HepG2 (cell line): ENCODE measurements at regions not wholly inside any gene's neighbourhood (a gene's known extent, or its start where the extent isn't known, plus 50 kb on each side); places are given as distances from the start of the nearest gene placed in this dataset.

Experiments
- ATAC-seq: fragments of 200-7000 bp; cut with Tn5 transposase; 3 replicates; pipeline ENCODE4 v1.9.1; 2020; ENCODE audit warnings: mild to moderate bottlenecking, moderate library complexity
- BruUV-seq: library from RNA; stranded (reverse); fragments of 400-500 nt; replicated peaks from 2 replicates; lab custom pipeline; 2021; lab: Mats Ljungman, UMichigan
- CTCF ChIA-PET: fragments of 300-600 bp; formaldehyde crosslinking; extraction: SDS; loops from one replicate; lab custom pipeline; 2021; ENCODE audit warnings: low total read pairs, inconsistent platforms, low intra/inter-chr PET ratio; lab: Yijun Ruan, JAX
- POLR2A ChIA-PET: fragments of 350-600 bp; sonication (Branson Sonifier 250); formaldehyde crosslinking; loops from one replicate; lab custom pipeline; 2020; ENCODE audit warnings: antibody characterized with exemption, inconsistent platforms; lab: Yijun Ruan, JAX
- DNase-seq: peaks from one replicate; pipeline ENCODE4 v3.0.0-alpha.2; 2015; ENCODE audit warnings: low spot score
- FAIRE-seq: peaks from 3 replicates; lab custom pipeline; 2011; peaks lifted over from hg19 to GRCh38; lab: Jason Lieb, UNC
- H2AFZ ChIP-seq: one replicate; pipeline ENCODE4 v1.6.1; 2011; ENCODE audit warnings: low read length, inconsistent platforms
- H3K27ac ChIP-seq: fragments of 300-600 bp; 3 replicates; pipeline ENCODE4 v1.8.0; 2011; ENCODE audit warnings: mixed run types, mild to moderate bottlenecking, mixed read lengths, low read length, inconsistent platforms; ENCODE audit not compliant: insufficient read depth; ENCODE audit errors: extremely low read length
- H3K27me3 ChIP-seq, 2 experiments: fragments of 200-600 bp in 1 of 2; 2 replicates in 1 of 2; 3 replicates in 1 of 2; pipeline versions ENCODE4 v1.6.0 to v1.8.0; 2011; ENCODE audit warnings: low read length in 2 of 2, mild to moderate bottlenecking in 2 of 2, moderate library complexity in 2 of 2, inconsistent platforms in 1 of 2; ENCODE audit not compliant: insufficient read depth in 2 of 2, control insufficient read depth in 1 of 2
- H3K36me3 ChIP-seq, 2 experiments: fragments of 200-600 bp in 1 of 2; replicated peaks in 1 of 2; 2 replicates in 1 of 2; 3 replicates in 1 of 2; pipeline versions ENCODE4 v1.5.1 to v1.8.0; 2011; ENCODE audit warnings: low read length in 2 of 2, inconsistent platforms in 1 of 2; ENCODE audit not compliant: insufficient read depth in 2 of 2, control insufficient read depth in 1 of 2
- H3K4me1 ChIP-seq: 2 replicates; pipeline ENCODE4 v1.5.1; 2012; ENCODE audit warnings: low read length, inconsistent platforms; ENCODE audit not compliant: insufficient read depth
- H3K4me2 ChIP-seq: 2 replicates; pipeline ENCODE4 v1.6.0; 2011; ENCODE audit warnings: low read depth, low read length, inconsistent platforms
- H3K4me3 ChIP-seq, 3 experiments: fragments of 200-600 bp in 1 of 3; sonication (generic), shearing (Covaris generic) in 1 of 3; replicated peaks in 1 of 3; 2 replicates each; pipeline ENCODE4 v1.5.1; 2011 to 2016; ENCODE audit warnings: low read length in 3 of 3, inconsistent platforms in 2 of 3, low read depth in 2 of 3, mild to moderate bottlenecking in 2 of 3, control low read depth in 1 of 3, mixed read lengths in 1 of 3; ENCODE audit not compliant: insufficient read depth in 1 of 3
- H3K79me2 ChIP-seq: one replicate; pipeline ENCODE4 v1.6.1; 2011; ENCODE audit warnings: low read length, inconsistent platforms; ENCODE audit not compliant: insufficient read depth
- H3K9ac ChIP-seq: 2 replicates; pipeline ENCODE4 v1.6.0; 2011; ENCODE audit warnings: mild to moderate bottlenecking, low read depth, low read length, inconsistent platforms; ENCODE audit not compliant: insufficient read depth
- H3K9me3 ChIP-seq: 2 replicates; pipeline ENCODE4 v1.5.1; 2012; ENCODE audit warnings: mild to moderate bottlenecking, low read length
- H4K20me1 ChIP-seq: 2 replicates; pipeline ENCODE4 v1.6.0; 2011; ENCODE audit warnings: inconsistent platforms, mild to moderate bottlenecking, low read length, moderate library complexity; ENCODE audit not compliant: insufficient read depth
- AKAP8 ChIP-seq: sonication (generic); formaldehyde crosslinking; IDR thresholded peaks from 2 replicates; pipeline ENCODE4 v1.5.1; 2020; ENCODE audit warnings: mild to moderate bottlenecking, missing genetic modification reagents
- CAMTA2 ChIP-seq: sonication (generic); formaldehyde crosslinking; IDR thresholded peaks from 2 replicates; pipeline ENCODE4 v1.4.0; 2020; ENCODE audit warnings: mild to moderate bottlenecking, missing genetic modification reagents, borderline replicate concordance
- DMAP1 ChIP-seq: IDR thresholded peaks from 2 replicates; pipeline ENCODE4 v1.6.1; 2016
- ETV5 ChIP-seq: IDR thresholded peaks from 2 replicates; pipeline ENCODE4 v1.6.1; 2018; ENCODE audit warnings: missing biosample characterization, missing genetic modification reagents, inconsistent platforms, borderline replicate concordance
- LBX2 ChIP-seq: sonication (generic); formaldehyde crosslinking; IDR thresholded peaks from 2 replicates; pipeline ENCODE4 v1.5.0; 2020; ENCODE audit warnings: missing genetic modification reagents, mild to moderate bottlenecking, borderline replicate concordance
- NR2F1 ChIP-seq, 2 experiments: fragments of 450-650 bp in 1 of 2; formaldehyde crosslinking in 1 of 2; IDR thresholded peaks; 2 replicates each; pipeline versions ENCODE4 v1.5.0 to v1.6.1; 2016 to 2020; ENCODE audit warnings: mild to moderate bottlenecking in 1 of 2, missing compliant biosample characterization in 1 of 2, missing genetic modification reagents in 1 of 2, moderate library complexity in 1 of 2
- RFX5 ChIP-seq: IDR thresholded peaks from 2 replicates; pipeline ENCODE4 v1.6.1; 2011; ENCODE audit warnings: low read depth, low read length, improper control_type of control experiment
- SMYD3 ChIP-seq: sonication (generic); formaldehyde crosslinking; IDR thresholded peaks from 2 replicates; pipeline ENCODE4 v1.8.1; 2023; ENCODE audit warnings: mild to moderate bottlenecking, missing genetic modification reagents
- SRSF1 ChIP-seq: fragments of 200-400 bp; formaldehyde crosslinking; optimal IDR thresholded peaks from 2 replicates; pipeline ENCODE3; 2017; ENCODE audit warnings: mild to moderate bottlenecking, low read depth, low read length, moderate library complexity
- TGIF2 ChIP-seq: IDR thresholded peaks from 2 replicates; pipeline ENCODE4 v1.6.1; 2016; ENCODE audit warnings: control low read depth, missing compliant biosample characterization
- ZNF274 ChIP-seq: sonication (generic); formaldehyde crosslinking; IDR thresholded peaks from 2 replicates; pipeline ENCODE4 v1.5.1; 2020; ENCODE audit warnings: mild to moderate bottlenecking, missing genetic modification reagents
- ZNF33A ChIP-seq: sonication (generic); formaldehyde crosslinking; IDR thresholded peaks from 2 replicates; pipeline ENCODE4 v1.5.1; 2020; ENCODE audit warnings: missing genetic modification reagents, mild to moderate bottlenecking, moderate library complexity, borderline replicate concordance
- ZNF367 ChIP-seq: sonication (generic); formaldehyde crosslinking; IDR thresholded peaks from 2 replicates; pipeline ENCODE4 v1.4.0; 2020; ENCODE audit warnings: missing genetic modification reagents, borderline replicate concordance
- ZNF704 ChIP-seq: sonication (generic); formaldehyde crosslinking; IDR thresholded peaks from 2 replicates; pipeline ENCODE4 v1.8.1; 2023; ENCODE audit warnings: mild to moderate bottlenecking, inconsistent platforms, moderate library complexity, missing genetic modification reagents, borderline replicate concordance
- WGBS: methylation state at CpG from one replicate; pipeline ENCODE4 v1.1.6; 2017; ENCODE audit warnings: low lambda C conversion rate; 5-methylcytosine and 5-hydroxymethylcytosine counted together
- in situ Hi-C: cut with HindIII; loops from 2 replicates; pipeline ENCODE4 v1.10.0; 2017; ENCODE audit warnings: low pct_unique_long_range_greater_than_20kb; ENCODE audit not compliant: extremely low pct_ligation_motif_present
- intact Hi-C: fragments of 100-400 bp; cut with micrococcal nuclease; formaldehyde crosslinking; loops from one replicate; pipeline ENCODE4 v1.10.0; 2022; ENCODE audit not compliant: unreplicated experiment
- TF ChIP-seq, protein P1 (sequence below): sonication (generic); formaldehyde crosslinking; IDR thresholded peaks from 2 replicates; pipeline ENCODE4 v1.4.0; 2020; ENCODE audit warnings: mild to moderate bottlenecking, missing genetic modification reagents

DNA sequence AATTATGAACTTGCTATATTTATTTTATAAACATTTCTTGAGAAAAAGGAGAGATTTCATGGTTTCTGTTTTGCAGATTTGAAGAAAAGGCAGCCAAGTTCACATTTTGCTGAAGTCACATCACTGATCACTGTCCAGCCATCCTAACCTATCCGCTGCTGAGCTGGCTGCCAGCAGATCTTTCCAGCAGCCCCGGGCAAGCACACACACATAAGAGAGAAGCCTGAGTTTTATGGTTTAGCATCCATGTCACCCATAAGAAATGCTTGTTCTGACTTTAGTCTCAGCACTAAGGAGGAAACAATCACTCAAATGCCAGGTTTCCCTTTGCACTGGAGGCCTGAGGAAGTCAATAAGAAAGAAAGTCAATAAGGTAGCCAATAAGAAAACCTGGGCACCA, 287.1 kb downstream of the SMOC2 start:
- 8% methylated on average over 2 of the region's 2 CpGs for WGBS
- ChIA-PET POLR2A (no interaction called here), CTCF (no interaction called here)
- TF ChIP-seq NR2F1 (CRISPR knock-in tag; IDR thresholded peaks at IDR 0.05) (no peak), ETV5 (CRISPR knock-in tag) (no peak), AKAP8 (CRISPR knock-in tag) (no peak), TGIF2 (CRISPR knock-in tag) (no peak), ZNF33A (CRISPR knock-in tag) (no peak), ZNF274 (CRISPR knock-in tag) (no peak), SRSF1 (no peak), CAMTA2 (CRISPR knock-in tag) (no peak), RFX5 (no peak), ZNF367 (CRISPR knock-in tag) (no peak), DMAP1 (CRISPR knock-in tag) (no peak), SMYD3 (no peak), LBX2 (CRISPR knock-in tag) (no peak), ZNF704 (no peak)
- TF ChIP-seq, protein P1, sequence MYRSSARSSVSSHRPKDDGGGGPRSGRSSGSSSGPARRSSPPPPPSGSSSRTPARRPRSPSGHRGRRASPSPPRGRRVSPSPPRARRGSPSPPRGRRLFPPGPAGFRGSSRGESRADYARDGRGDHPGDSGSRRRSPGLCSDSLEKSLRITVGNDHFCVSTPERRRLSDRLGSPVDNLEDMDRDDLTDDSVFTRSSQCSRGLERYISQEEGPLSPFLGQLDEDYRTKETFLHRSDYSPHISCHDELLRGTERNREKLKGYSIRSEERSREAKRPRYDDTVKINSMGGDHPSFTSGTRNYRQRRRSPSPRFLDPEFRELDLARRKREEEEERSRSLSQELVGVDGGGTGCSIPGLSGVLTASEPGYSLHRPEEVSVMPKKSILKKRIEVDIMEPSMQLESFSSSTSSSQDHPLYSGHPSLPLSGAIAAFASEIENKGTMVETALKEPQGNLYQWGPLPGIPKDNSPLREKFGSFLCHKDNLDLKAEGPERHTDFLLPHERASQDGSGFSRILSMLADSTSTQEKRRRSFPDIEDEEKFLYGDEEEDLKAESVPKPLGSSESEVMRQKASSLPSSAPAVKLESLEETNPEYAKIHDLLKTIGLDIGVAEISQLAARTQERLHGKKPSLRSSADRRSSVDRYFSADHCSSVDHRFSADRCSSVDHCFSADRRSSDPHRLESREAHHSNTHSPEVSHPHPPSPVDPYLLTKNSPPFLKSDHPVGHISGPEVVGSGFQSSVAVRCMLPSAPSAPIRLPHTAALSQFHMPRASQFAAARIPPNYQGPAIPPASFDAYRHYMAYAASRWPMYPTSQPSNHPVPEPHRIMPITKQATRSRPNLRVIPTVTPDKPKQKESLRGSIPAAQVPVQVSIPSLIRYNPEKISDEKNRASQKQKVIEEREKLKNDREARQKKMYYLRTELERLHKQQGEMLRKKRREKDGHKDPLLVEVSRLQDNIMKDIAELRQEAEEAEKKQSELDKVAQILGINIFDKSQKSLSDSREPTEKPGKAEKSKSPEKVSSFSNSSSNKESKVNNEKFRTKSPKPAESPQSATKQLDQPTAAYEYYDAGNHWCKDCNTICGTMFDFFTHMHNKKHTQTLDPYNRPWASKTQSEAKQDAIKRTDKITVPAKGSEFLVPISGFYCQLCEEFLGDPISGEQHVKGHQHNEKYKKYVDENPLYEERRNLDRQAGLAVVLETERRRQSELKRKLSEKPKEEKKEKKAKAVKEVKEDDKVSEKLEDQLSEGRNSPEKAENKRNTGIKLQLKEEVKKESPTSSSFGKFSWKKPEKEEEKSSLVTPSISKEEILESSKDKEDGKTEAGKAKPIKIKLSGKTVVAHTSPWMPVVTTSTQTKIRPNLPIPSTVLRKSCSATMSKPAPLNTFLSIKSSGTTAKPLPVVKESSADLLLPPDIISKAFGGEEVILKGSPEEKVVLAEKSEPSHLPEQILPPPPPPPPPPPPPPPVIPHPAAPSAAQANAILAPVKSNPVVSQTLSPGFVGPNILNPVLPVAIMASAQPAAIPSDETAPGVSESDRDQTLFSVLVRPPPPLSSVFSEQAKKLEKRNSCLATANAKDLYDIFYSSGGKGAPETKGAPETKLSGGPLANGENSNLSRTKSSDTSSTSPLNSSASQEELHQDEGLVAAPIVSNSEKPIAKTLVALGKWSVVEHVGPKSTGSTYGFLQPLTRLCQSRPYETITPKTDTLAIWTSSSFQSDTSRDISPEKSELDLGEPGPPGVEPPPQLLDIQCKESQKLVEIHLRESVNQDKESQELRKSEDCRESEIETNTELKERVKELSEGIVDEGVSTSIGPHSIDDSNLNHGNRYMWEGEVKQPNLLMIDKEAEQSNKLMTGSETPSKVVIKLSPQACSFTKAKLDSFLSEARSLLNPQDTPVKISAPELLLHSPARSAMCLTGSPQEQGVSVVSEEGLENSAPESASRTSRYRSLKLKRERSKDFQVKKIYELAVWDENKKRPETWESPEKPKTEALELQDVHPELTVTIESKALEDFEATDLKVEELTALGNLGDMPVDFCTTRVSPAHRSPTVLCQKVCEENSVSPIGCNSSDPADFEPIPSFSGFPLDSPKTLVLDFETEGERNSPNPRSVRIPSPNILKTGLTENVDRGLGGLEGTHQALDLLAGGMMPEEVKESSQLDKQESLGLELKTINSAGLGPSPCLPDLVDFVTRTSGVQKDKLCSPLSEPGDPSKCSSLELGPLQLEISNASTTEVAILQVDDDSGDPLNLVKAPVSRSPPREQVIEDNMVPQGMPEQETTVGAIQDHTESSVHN (CRISPR knock-in tag) = no peak
- Histone ChIP-seq H2AFZ (no peak overlapping the region), H3K79me2 (no peaks in the 10 kb centered on the region), H3K9me3 (peaks cover 8% of the 10 kb centered on the region; the same call in 1 of the 2 replicates), H3K27ac (no peak overlapping the region), H3K4me1 (no peaks in the 10 kb centered on the region), H4K20me1 (no peaks in the 10 kb centered on the region), H3K27me3 (peaks cover 0 to 40% of the 10 kb centered on the region in 2 experiments; a peak in 3 of 5 replicates), H3K9ac (no peak overlapping the region), H3K4me2 (no peak overlapping the region), H3K36me3 (no peaks in the 10 kb centered on the region), H3K4me3 (no peak overlapping the region)
- DNase-seq = no peak
- intact Hi-C loops (no loop called here), in situ Hi-C loops (no loop called here)
- ATAC-seq = no peak
- BruUV-seq = no TSS peak
- no peak for FAIRE-seq
